SK-N-SH treated with all-trans-retinoic acid at 6 μM for 48 hours (cell line): ENCODE measurements at regions not wholly inside any gene's neighbourhood (a gene's known extent, or its start where the extent isn't known, plus 50 kb on each side); places are given as distances from the start of the nearest gene placed in this dataset.

ENCODE experiments used
- ARNTL ChIP-seq: fragments of 450-650 bp; formaldehyde crosslinking; IDR thresholded peaks from 2 replicates; pipeline ENCODE4 v1.5.0; 2020; ENCODE audit warnings: low read depth, mild to moderate bottlenecking, moderate library complexity, borderline replicate concordance
- BACH2 ChIP-seq: fragments of 250-450 bp; sonication (Bioruptor Pico); IDR thresholded peaks from 2 replicates; pipeline ENCODE4 v1.9.0; 2021; ENCODE audit warnings: mild to moderate bottlenecking, borderline replicate concordance
- OSR1 ChIP-seq: fragments of 250-450 bp; sonication (Bioruptor Pico); IDR thresholded peaks from 2 replicates; pipeline ENCODE4 v1.8.0; 2022; ENCODE audit warnings: moderate library complexity, mild to moderate bottlenecking, inconsistent platforms
- ZFP3 ChIP-seq: fragments of 250-450 bp; sonication (Bioruptor Pico); IDR thresholded peaks from 2 replicates; pipeline ENCODE4 v1.5.0; 2020; ENCODE audit warnings: mild to moderate bottlenecking, moderate library complexity
- TF ChIP-seq, protein P1 (sequence below): fragments of 250-450 bp; sonication (Bioruptor Pico); IDR thresholded peaks from 2 replicates; pipeline ENCODE4 v1.8.0; 2020; ENCODE audit warnings: mild to moderate bottlenecking, moderate library complexity, borderline replicate concordance

DNA sequence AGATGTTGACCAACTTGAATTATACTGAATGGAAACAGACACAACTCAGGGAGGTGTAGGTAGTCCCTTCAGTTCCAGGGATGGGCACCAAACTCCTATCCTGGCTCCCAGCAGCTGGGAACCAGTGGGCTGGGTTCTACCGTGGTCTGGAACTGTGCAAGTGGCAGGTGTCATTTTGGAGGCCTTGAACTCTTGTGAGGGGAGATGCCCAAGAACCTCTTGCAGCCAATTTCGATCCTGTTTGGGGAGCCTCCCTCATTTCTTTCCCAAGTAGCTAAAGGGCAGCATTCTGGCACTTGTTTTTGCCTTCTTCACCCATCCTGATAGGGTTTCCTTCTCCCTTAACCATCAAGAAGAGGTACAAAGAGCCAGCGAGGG, 200.2 kb downstream of the ANKRD30B start:
- TF ChIP-seq, protein P1, sequence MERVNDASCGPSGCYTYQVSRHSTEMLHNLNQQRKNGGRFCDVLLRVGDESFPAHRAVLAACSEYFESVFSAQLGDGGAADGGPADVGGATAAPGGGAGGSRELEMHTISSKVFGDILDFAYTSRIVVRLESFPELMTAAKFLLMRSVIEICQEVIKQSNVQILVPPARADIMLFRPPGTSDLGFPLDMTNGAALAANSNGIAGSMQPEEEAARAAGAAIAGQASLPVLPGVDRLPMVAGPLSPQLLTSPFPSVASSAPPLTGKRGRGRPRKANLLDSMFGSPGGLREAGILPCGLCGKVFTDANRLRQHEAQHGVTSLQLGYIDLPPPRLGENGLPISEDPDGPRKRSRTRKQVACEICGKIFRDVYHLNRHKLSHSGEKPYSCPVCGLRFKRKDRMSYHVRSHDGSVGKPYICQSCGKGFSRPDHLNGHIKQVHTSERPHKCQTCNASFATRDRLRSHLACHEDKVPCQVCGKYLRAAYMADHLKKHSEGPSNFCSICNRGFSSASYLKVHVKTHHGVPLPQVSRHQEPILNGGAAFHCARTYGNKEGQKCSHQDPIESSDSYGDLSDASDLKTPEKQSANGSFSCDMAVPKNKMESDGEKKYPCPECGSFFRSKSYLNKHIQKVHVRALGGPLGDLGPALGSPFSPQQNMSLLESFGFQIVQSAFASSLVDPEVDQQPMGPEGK (CRISPR knock-in tag): no peak
- TF ChIP-seq ZFP3 (CRISPR knock-in tag): no peak
- TF ChIP-seq OSR1: no peak
- no peak for TF ChIP-seq ARNTL (CRISPR knock-in tag)
- no peak for TF ChIP-seq BACH2 (CRISPR knock-in tag)
